ENCODE measurements at regions not wholly inside any gene's neighbourhood (a gene's known extent, or its start where the extent isn't known, plus 50 kb on each side); places are given as distances from the start of the nearest gene placed in this dataset.
A peak's percentile ranks its signal among the peaks of the same experiment; 100 is the strongest.
"Not testable (repeated sequence)": the region's sequence is repeated elsewhere in the genome, so short reads cannot be mapped to it uniquely, and the experiment has no call there.

DNA sequence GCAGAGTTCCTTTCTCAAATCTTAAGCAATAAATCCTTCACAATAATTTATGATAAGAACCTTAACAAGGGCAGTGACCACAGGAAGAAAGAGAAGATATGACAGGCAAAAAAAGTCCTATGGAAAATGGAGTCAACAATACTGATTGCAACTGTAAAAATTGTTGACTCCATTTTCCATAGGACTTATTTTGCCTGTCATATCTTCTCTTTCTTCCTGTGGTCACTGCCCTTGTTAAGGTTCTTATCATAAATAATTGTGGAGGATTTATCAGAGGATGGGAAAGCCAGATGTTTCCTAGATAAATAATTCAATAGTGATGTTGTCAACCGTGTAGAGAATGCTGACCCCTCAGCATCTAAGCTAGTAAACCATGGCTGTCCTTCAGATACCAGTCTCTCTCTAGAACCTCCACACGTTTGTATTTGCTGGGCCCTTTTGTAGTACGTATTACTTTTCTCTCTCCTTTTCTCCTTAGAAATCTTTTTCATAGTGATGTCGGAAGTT lies 172.6 kb upstream of the BET1 start:
- DNase-seq = no peak

DNA sequence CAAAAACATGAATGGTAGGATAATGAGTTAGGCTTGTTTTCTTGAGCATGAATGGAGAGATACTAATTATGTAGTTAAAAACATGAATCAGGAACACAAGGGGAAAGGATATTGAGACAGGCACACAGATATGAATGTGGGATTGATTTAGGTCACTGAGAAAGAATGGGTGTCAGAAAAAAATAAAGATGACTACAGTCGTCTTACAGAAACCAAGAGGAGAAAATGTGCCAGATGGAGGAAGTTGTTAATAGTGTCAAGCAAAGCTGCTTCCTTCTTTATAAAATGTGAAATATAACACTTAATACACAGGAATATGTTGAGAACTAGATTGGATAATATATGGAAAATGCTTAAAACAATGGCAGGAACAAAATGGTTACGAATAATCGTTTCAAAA lies 173.3 kb upstream of the BET1 start:
- no peak for DNase-seq

GRCh38 chr7:94178230-94178629 lies 174.1 kb upstream of the BET1 start:
- DNase-seq = no peak

- no peak for DNase-seq
Measured at GRCh38 chr7:94179466-94179865, 175.3 kb upstream of the BET1 start.

DNA sequence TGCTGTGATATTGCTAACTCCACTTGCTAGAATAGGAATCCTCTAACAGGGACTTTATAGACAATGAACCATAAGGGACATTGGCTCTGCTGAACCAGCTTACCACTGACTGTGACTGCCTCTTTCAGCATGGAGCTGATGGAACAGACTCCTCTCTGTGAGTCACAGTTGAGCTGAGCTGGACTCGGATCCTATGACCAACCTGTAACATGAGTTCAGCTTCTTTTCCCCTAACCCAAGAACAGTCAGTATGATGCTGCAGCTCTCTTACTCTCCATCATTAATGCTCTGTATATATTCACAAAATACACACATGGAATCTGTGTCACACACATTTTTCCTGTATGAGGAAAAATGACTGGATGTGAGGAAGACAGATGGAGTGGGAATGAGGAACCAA lies 177.9 kb upstream of the BET1 start:
- peak; percentile 69 for DNase-seq

GRCh38 chr7:94182721-94183120 lies 178.6 kb upstream of the BET1 start:
- no peak for DNase-seq

- DNase-seq = peak; percentile 56
Measured at GRCh38 chr7:94183289-94183749, 179.2 kb upstream of the BET1 start.

DNA sequence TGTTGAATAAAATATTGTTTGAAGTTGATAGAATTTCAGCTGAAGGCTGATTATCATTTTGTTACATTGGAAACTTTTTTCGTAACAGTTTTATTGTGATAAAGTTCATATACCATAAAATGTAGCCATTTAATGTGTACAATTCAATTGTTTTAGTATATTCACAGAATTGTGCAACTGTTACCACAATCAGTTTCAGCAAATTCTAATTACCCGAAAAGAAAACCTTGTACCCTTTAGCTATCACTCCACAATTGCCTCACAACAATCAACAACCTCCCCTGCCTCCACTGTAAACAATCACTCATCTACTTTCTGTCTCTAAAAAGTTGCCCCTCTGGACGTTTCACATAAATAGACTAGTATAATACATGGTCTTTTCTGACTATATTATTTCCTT lies 179.7 kb upstream of the BET1 start:
- DNase-seq = no peak

DNA sequence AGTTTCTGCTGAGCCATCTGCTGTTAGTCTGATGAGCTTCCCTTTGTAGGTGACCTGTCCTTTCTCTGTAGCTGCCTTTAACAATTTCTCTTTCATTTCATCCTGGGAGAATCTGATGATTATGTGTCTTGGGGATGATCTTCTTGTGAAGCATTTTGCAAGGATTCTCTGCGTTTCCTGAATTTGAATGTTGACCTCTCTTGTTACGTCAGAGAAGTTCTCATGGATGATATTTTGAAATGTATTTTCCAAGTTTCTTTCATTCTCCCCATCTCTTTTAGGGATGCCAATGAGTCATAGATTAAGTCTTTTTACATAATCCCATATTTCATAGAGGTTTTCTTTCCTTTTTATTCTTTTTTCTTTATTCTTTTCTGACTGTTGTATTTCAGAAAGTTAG lies 184.2 kb upstream of the BET1 start:
- no peak for DNase-seq

GRCh38 chr7:94190599-94191061 lies 186.5 kb upstream of the BET1 start:
- DNase-seq = no peak

DNA sequence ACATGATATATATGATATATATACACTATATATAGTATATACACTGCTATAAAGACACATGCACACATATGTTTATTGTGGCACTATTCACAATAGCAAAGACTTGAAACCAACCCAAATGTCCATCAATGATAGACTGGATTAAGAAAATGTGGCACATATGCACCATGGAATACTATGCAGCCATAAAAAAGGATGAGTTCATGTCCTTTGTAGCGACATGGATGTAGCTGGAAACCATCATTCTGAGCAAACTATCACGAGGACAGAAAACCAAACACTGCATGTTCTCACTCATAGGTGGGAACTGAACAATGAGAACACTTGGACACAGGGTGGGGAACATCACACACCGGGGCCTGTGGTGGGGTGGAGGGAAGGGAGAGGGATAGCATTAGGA lies 190.3 kb upstream of the BET1 start:
- DNase-seq = not testable (repeated sequence)

- DNase-seq = no peak
Measured at GRCh38 chr7:94195201-94195600, 191.0 kb upstream of the BET1 start.

DNA sequence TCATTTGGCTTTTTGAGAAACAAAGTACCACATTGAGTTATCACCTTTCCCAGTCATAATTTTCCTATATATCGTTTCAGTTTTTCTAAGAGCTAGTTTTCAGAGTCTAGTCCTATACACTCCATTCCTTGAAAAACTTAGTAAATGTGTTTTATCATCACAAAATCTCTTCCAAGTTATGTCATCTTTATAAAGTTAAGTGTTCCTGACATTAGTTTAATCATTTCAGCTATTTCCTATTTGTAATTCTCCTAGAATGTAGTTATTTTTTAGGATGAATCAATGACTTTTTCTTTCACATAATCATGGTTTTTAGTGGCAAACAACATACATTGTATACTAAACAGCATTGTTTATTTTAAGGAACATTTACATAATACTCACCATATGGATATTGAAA lies 191.7 kb upstream of the BET1 start:
- DNase-seq = no peak

DNA sequence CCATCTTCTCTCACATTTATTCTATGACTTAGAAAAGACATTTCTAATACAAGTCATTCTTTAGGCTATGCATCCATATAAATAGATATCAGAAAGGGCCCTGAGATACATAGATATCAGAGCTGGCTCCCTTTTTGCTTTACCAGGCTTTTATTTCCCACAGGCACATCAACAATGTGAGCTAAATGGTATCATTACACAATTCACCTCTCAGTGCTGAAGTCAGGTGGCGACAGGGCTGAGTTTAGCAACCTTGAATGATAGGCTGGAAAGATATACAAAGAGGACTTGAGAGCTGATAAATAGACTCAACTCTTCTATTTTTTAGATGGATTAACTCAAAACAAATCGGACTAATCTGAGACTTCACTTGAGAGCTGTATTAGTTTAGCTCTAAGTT lies 189.2 kb upstream of the COL1A2 start:
- DNase-seq = no peak

GRCh38 chr7:94206295-94206694 lies 188.4 kb upstream of the COL1A2 start:
- no peak for DNase-seq

GRCh38 chr7:94212160-94212559 lies 182.5 kb upstream of the COL1A2 start:
- no peak for DNase-seq

GRCh38 chr7:94216944-94217461 lies 177.7 kb upstream of the COL1A2 start:
- DNase-seq = no peak

GRCh38 chr7:94217766-94218165 lies 176.9 kb upstream of the COL1A2 start:
- no peak for DNase-seq

- DNase-seq = no peak
Measured at GRCh38 chr7:94222516-94222915, 172.2 kb upstream of the COL1A2 start.

DNA sequence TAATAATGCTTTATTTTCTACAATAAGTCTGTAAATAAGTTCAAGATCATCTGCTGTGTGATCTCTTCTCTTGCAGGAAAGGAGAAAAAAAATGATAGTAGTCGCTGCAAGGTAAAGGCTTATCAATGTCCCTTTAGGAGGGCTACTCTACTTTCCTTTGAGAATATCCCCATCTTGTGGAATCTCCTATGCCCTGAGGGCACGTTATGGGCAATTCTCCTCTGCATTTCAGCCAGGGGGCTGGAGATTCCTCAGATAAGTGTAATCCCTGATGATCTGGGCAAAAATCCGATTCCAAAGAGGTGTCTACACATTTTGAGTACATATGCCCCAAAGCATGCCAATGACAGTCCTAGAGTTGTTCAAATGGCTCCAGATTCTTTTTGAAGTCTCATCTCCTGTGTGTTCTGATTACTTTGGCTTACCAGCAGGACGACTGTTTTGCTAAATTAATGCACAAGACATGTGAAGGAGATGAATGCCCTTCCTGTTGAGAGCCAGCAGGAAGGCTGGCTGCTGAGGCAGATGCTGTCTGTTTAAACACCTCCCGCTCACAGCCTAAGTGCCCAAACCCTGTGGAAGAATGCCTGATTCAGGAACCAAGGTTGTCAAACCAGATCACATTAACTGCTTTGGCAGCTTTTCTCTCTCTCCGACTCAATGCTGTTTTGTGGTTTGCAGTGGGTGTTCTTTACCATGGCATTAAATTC lies 171.2 kb upstream of the COL1A2 start:
- peak; percentile 89 for DNase-seq

DNA sequence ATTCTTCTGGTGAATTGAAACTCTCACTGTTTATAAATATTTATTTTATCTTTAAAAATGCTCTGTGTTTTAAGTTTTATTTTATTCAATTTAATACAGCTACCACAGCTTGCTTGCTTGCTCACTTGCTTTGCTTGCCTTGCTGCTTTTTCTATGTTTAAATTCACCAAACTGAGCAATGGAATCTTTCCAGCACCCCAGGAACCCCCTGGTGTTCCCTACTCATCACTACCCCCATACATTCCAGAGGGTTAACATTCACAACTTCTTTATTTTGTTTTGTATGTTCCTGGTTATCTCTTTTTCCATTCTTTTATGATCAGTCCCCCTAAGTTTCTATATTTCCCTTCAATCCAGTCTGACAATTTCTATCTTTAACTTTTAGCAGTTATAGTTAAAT lies 166.5 kb upstream of the COL1A2 start:
- no peak for DNase-seq

DNA sequence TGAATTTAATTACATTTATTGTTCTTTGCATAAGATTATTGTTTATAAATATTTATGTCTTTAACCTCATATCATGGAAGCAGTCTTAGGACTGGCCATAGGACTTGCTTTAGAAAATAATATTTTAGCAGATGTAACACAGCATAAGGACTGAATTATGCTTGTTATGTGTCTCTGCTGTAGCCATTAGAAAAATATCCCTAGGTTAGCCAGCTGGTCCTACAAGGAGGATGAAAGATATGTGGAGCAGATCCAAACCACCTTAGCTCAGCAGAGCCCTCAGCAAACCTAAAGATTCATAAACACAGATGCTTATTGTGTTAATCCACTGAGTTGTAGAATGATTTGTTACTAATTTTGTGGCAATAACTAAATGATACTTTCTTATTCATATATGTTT lies 166.0 kb upstream of the COL1A2 start:
- no peak for DNase-seq

DNA sequence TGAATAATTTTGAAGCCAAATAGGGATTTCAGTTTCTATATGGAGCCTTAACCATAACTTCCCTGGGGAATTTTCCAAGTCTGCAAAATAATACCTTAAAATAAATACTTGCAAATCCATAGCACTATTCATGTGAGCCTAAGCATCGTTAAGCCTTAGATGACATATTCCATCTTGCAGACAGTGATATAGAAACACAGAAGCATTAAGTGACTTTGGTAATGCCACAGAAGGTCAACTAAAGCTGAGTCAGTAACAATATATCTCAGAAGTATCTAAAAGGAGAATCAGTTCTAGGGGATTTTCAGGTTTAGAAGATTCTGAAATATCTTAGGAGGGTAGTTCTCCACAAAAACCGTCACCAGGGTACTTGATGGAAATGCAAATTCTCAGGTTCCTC lies 163.4 kb upstream of the COL1A2 start:
- no peak for DNase-seq

DNA sequence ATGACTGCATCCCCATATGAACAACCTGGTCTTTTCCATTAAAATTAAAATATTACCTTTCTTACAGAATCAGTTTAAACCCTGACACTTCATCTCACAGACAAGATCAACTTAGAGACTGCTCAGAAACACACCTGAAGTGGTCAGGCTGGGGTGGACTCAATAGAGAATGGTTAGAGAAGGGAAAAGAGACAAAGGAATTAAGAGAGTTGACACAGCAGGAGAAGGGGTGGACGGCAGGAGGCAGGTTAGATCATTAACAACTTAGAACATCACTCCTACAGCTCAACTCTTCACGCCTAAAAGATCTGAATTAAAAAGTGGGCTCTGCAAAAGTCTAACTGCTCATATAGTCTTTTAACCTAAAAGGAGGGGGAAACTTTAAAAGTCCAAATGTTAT lies 157.7 kb upstream of the COL1A2 start:
- DNase-seq = no peak

DNA sequence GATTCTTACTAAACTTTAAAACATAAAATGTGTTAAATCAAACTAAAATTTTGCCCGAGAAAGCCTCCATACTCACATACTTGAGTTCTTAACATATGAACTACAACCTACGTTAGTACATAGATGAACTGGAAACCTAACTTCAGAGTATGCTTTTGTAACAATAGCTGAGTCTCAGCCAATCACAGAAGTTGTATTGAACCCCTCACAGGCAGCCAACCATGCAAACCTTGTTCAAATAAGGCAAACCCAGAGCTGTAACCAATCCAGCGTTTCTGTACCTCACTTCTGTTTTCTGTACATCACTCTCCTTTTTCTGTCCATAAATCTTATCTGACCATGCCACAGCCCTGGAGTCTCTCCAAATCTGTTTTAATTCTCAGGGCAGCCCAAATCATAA lies 157.3 kb upstream of the COL1A2 start:
- no peak for DNase-seq
